ENCODE measurements at regions not wholly inside any gene's neighbourhood (a gene's known extent, or its start where the extent isn't known, plus 50 kb on each side); places are given as distances from the start of the nearest gene placed in this dataset.

DNA sequence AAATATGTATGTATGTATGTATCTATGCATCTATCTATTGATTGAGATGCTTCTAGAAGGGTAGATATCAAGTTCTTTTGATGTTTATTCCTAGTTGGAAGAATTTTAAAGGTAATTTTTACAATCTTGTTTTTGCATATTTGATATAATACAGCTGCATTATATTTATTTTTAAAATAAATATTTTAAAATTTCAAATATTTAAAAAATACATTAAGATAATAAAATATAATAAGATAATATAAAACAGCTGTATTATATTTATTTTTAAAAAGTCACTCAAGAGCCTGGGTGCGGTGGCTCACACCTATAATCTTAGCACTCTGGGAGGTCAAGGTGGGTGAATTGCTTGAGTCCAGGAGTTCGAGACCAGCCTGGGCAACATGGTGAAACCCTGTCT lies 92.5 kb downstream of the LIPG start:
- ChIA-PET POLR2A (no interaction called here), RAD21 (ENCODE audit: low non-redundant PET in 1 of 2, low total read pairs in 2 of 2, uncharacterized antibody in 2 of 2, unreplicated experiment in 2 of 2) (no interaction called here), CTCF (no interaction called here)
- Histone ChIP-seq H3K4me3 (replicated peaks in 1 of 2; ENCODE audit: low read depth in 1 of 2, low read length in 2 of 2) (no peak overlapping the region), H3K79me2 (ENCODE audit: insufficient read depth, low read length) (no peaks in the 10 kb centered on the region), H4K20me1 (ENCODE audit: insufficient read depth) (no peaks in the 10 kb centered on the region), H3K4me1 (ENCODE audit: control insufficient read depth in 1 of 2, insufficient read depth in 2 of 2, low read length in 2 of 2) (peaks cover 17 to 26% of the 10 kb centered on the region in 2 experiments), H3K9ac (ENCODE audit: low read length) (no peak overlapping the region), H3K27me3 (ENCODE audit: insufficient read depth, low read length) (peaks cover 53% of the 10 kb centered on the region), H3K4me2 (ENCODE audit: low read length) (no peak overlapping the region), H3K27ac (ENCODE audit: low read depth, low read length) (no peak overlapping the region), H3K9me2 (ENCODE audit: insufficient read depth) (no peaks in the 10 kb centered on the region), H3K36me3 (ENCODE audit: control insufficient read depth in 1 of 2, insufficient read depth in 2 of 2, low read length in 2 of 2) (no peaks in the 10 kb centered on the region), H3K9me3 (ENCODE audit: control insufficient read depth in 1 of 2, insufficient read depth in 1 of 2, low read depth in 1 of 2, low read length in 2 of 2) (no peaks in the 10 kb centered on the region), H2AFZ (ENCODE audit: low read depth, low read length, poor library complexity, severe bottlenecking) (no peak overlapping the region)
- no peak for ATAC-seq
- intact Hi-C loops (cut with micrococcal nuclease): loop anchor here (10.0 kb wide), 1 partner anchor 200 kb away; no protein-coding TSS in a partner anchor
- DNase-seq (ENCODE audit: low read depth, low spot score): no peak
- BruUV-seq (replicated peaks): no TSS peak
- TF ChIP-seq ZNF274 (IDR thresholded peaks at IDR 0.05; ENCODE audit: low read depth, low read length): no peak
- TF ChIP-seq FOSL1 (IDR thresholded peaks at IDR 0.05; ENCODE audit: low read depth): no peak

DNA sequence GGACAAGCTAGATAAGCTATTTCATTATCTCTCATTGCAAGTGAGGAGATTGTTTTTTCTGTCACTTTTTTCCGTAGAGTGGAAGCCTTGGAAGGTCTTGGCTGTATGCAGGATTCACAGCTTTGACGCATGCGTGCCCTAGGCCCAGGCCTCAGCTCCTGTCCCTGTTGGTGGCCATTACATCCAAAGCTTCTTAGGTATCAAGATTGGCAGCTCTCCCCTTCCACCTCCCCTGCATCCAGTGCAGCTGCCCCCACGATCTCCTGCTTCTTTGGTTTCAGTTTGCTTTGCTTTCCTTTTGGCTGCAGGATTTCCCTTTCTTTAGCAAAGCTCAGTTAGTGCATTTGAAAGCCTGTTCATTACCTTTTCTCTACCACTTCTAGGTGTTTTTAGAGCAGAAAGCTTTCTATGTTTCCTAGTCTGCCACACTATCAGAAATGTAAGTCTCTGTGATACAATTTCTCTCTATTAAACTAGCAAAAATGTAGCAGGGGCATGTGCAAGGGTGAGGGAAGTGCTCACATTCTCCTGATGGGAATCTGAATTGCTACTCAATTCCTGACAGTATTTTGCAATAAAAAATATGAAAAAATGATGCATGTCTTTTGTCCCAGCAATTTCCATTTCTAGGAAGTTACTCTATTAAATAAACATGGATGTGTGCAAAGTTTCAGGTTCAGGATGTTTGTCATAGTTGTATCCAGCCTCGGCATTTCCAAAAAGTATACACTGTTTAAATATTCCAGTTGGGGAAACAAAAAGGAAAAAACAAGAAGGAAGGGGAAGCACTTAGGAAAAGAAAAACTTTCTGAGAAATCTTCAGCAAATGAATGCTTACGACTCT lies 91.2 kb downstream of the LIPG start:
- no peak for TF ChIP-seq POLR2AphosphoS5 (IDR thresholded peaks at IDR 0.05; ENCODE audit: low read depth, low read length)
- no peak for TF ChIP-seq SP1 (IDR thresholded peaks at IDR 0.05; ENCODE audit: low read depth)
- no peak for TF ChIP-seq TCF7L2 (IDR thresholded peaks at IDR 0.05; ENCODE audit: borderline replicate concordance, extremely low read depth, insufficient read depth, insufficient read length)
- no peak for TF ChIP-seq CBX3 (IDR thresholded peaks at IDR 0.05; ENCODE audit: low read depth)
- TF ChIP-seq ELF1 (IDR thresholded peaks at IDR 0.05; ENCODE audit: borderline replicate concordance, low read depth): no peak
- H3K9me2 ChIP-seq (ENCODE audit: insufficient read depth): no peaks in the 10 kb centered on the region
- DNase-seq (ENCODE audit: low read depth, low spot score) (no peak), ATAC-seq (no peak)
- H3K9ac ChIP-seq (ENCODE audit: low read length): no peak overlapping the region
- H3K4me1 ChIP-seq (ENCODE audit: control insufficient read depth in 1 of 2, insufficient read depth in 2 of 2, low read length in 2 of 2): peaks cover 17 to 26% of the 10 kb centered on the region in 2 experiments
- H2AFZ ChIP-seq (ENCODE audit: low read depth, low read length, poor library complexity, severe bottlenecking): no peak overlapping the region
- no peaks in the 10 kb centered on the region for H4K20me1 ChIP-seq (ENCODE audit: insufficient read depth)
- H3K79me2 ChIP-seq (ENCODE audit: insufficient read depth, low read length): no peaks in the 10 kb centered on the region
- H3K4me3 ChIP-seq (replicated peaks in 1 of 2; ENCODE audit: low read depth in 1 of 2, low read length in 2 of 2): no peak overlapping the region
- POLR2A ChIA-PET: no interaction called here
- peaks cover 45% of the 10 kb centered on the region for H3K27me3 ChIP-seq (ENCODE audit: insufficient read depth, low read length)
- no peak overlapping the region for H3K4me2 ChIP-seq (ENCODE audit: low read length)
- H3K36me3 ChIP-seq (ENCODE audit: control insufficient read depth in 1 of 2, insufficient read depth in 2 of 2, low read length in 2 of 2): no peaks in the 10 kb centered on the region
- RAD21 ChIA-PET (ENCODE audit: low non-redundant PET in 1 of 2, low total read pairs in 2 of 2, uncharacterized antibody in 2 of 2, unreplicated experiment in 2 of 2): no interaction called here
- intact Hi-C loops (cut with micrococcal nuclease): loop anchor here (10.0 kb wide), 1 partner anchor 202 kb away; no protein-coding TSS in a partner anchor
- no peak overlapping the region for H3K27ac ChIP-seq (ENCODE audit: low read depth, low read length)
- CTCF ChIA-PET: no interaction called here
- no peaks in the 10 kb centered on the region for H3K9me3 ChIP-seq (ENCODE audit: control insufficient read depth in 1 of 2, insufficient read depth in 1 of 2, low read depth in 1 of 2, low read length in 2 of 2)
- BruUV-seq (replicated peaks): no TSS peak
